OCI-LY7 (cell line): ENCODE measurements at regions not wholly inside any gene's neighbourhood (a gene's known extent, or its start where the extent isn't known, plus 50 kb on each side); places are given as distances from the start of the nearest gene placed in this dataset.

Experiments
- CTCF ChIP-seq: fragments of 200-600 bp; sonication (generic); conservative IDR thresholded peaks from 2 replicates; pipeline ENCODE4 v1.5.1; 2014; ENCODE audit warnings: mild to moderate bottlenecking, antibody characterized with exemption, low read length, moderate library complexity, mixed read lengths
- EZH2phosphoT487 ChIP-seq: fragments of 200-600 bp; sonication (generic); IDR thresholded peaks from 2 replicates; pipeline ENCODE4 v1.6.1; 2018; ENCODE audit warnings: low read depth, borderline replicate concordance, mild to moderate bottlenecking, mixed run types, antibody characterized with exemption, low read length, moderate library complexity, mixed read lengths

GRCh38 chr6:169153401-169153800, 100.2 kb downstream of the THBS2 start:
- TF ChIP-seq CTCF (no peak), EZH2phosphoT487 (no peak)
